HepG2 (cell line): ENCODE measurements at regions not wholly inside any gene's neighbourhood (a gene's known extent, or its start where the extent isn't known, plus 50 kb on each side); places are given as distances from the start of the nearest gene placed in this dataset.
A peak's percentile ranks its signal among the peaks of the same experiment; 100 is the strongest.

Experiments
- ARID3A ChIP-seq: IDR thresholded peaks from 2 replicates; pipeline ENCODE4 v1.6.1; 2012; ENCODE audit warnings: low read depth, low read length, improper control_type of control experiment
- ARID5B ChIP-seq: IDR thresholded peaks from 2 replicates; pipeline ENCODE4 v1.4.0; 2020; ENCODE audit warnings: mild to moderate bottlenecking, missing genetic modification reagents
- HHEX ChIP-seq: IDR thresholded peaks from 2 replicates; pipeline ENCODE4 v1.6.1; 2016; ENCODE audit warnings: control low read depth
- HOXA7 ChIP-seq: sonication (generic); formaldehyde crosslinking; IDR thresholded peaks from 2 replicates; pipeline ENCODE4 v1.8.1; 2022; ENCODE audit warnings: mild to moderate bottlenecking, missing genetic modification reagents, moderate library complexity
- KAT8 ChIP-seq: IDR thresholded peaks from 2 replicates; pipeline ENCODE4 v1.6.1; 2016; ENCODE audit warnings: missing genetic modification reagents, missing compliant biosample characterization
- NFATC3 ChIP-seq: sonication (generic); formaldehyde crosslinking; IDR thresholded peaks from 2 replicates; pipeline ENCODE4 v1.5.1; 2020; ENCODE audit warnings: mild to moderate bottlenecking, missing genetic modification reagents
- NFIC ChIP-seq: IDR thresholded peaks from 2 replicates; pipeline ENCODE4 v1.6.1; 2012; ENCODE audit warnings: mild to moderate bottlenecking, low read length, inconsistent platforms
- RFX3 ChIP-seq: IDR thresholded peaks from 2 replicates; pipeline ENCODE4 v1.6.1; 2016; ENCODE audit warnings: missing biosample characterization, missing genetic modification reagents
- TRAFD1 ChIP-seq: sonication (generic); formaldehyde crosslinking; IDR thresholded peaks from 2 replicates; pipeline ENCODE4 v1.5.1; 2020; ENCODE audit warnings: missing genetic modification reagents, mild to moderate bottlenecking, borderline replicate concordance
- ZC3H4 ChIP-seq: sonication (generic); formaldehyde crosslinking; IDR thresholded peaks from 2 replicates; pipeline ENCODE4 v1.4.0; 2020; ENCODE audit warnings: missing genetic modification reagents, borderline replicate concordance
- ZNF567 ChIP-seq: sonication (generic); formaldehyde crosslinking; IDR thresholded peaks from 2 replicates; pipeline ENCODE4 v1.8.1; 2023; ENCODE audit warnings: mild to moderate bottlenecking, missing genetic modification reagents, borderline replicate concordance
- TF ChIP-seq, protein P1 (sequence below): sonication (generic); formaldehyde crosslinking; IDR thresholded peaks from 2 replicates; pipeline ENCODE4 v1.8.1; 2022; ENCODE audit warnings: low read depth, mild to moderate bottlenecking, missing genetic modification reagents
- TF ChIP-seq, protein P2 (sequence below): sonication (generic); formaldehyde crosslinking; IDR thresholded peaks from 2 replicates; pipeline ENCODE4 v1.8.1; 2023; ENCODE audit warnings: mild to moderate bottlenecking, moderate library complexity, missing genetic modification reagents
- TF ChIP-seq, protein P3 (sequence below): sonication (generic); formaldehyde crosslinking; IDR thresholded peaks from 2 replicates; pipeline ENCODE4 v1.9.0; 2021; ENCODE audit warnings: missing genetic modification reagents, borderline replicate concordance
- TF ChIP-seq, protein P4 (sequence below): sonication (generic); formaldehyde crosslinking; IDR thresholded peaks from 2 replicates; pipeline ENCODE4 v1.5.0; 2020; ENCODE audit warnings: mild to moderate bottlenecking, missing genetic modification reagents

GRCh38 chr1:88117597-88117996 lies 566.5 kb upstream of the PKN2 start (continued):
- TF ChIP-seq ARID5B (CRISPR knock-in tag) (peak; percentile 61), ZNF567 (CRISPR knock-in tag) (no peak), HHEX (CRISPR knock-in tag) (no peak), HOXA7 (CRISPR knock-in tag) (no peak), NFIC (no peak), NFATC3 (CRISPR knock-in tag) (no peak), RFX3 (no peak), ARID3A (peak; percentile 77), KAT8 (CRISPR knock-in tag) (no peak), ZC3H4 (CRISPR knock-in tag) (no peak), TRAFD1 (CRISPR knock-in tag) (no peak)
- TF ChIP-seq, protein P1, sequence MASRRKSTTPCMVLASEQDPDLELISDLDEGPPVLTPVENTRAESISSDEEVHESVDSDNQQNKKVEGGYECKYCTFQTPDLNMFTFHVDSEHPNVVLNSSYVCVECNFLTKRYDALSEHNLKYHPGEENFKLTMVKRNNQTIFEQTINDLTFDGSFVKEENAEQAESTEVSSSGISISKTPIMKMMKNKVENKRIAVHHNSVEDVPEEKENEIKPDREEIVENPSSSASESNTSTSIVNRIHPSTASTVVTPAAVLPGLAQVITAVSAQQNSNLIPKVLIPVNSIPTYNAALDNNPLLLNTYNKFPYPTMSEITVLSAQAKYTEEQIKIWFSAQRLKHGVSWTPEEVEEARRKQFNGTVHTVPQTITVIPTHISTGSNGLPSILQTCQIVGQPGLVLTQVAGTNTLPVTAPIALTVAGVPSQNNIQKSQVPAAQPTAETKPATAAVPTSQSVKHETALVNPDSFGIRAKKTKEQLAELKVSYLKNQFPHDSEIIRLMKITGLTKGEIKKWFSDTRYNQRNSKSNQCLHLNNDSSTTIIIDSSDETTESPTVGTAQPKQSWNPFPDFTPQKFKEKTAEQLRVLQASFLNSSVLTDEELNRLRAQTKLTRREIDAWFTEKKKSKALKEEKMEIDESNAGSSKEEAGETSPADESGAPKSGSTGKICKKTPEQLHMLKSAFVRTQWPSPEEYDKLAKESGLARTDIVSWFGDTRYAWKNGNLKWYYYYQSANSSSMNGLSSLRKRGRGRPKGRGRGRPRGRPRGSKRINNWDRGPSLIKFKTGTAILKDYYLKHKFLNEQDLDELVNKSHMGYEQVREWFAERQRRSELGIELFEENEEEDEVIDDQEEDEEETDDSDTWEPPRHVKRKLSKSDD (CRISPR knock-in tag), result no peak
- TF ChIP-seq, protein P2, sequence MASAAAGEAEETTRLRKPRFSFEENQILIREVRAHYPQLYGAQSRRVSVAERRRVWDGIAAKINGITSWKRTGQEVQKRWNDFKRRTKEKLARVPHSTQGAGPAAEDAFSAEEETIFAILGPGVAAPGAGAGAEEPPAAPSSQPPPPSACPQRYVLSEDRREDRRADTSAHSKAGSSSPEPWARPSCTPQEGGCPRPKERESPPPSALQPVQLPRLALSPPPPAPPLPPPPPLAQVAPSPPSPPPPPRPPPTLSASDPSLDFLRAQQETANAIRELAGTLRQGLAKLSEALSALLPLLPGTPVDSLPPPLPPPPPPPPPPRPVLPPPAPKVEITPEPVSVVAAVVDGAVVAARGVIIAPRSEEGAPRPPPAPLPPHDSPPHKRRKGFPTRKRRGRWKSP (CRISPR knock-in tag), result no peak
- TF ChIP-seq, protein P3, sequence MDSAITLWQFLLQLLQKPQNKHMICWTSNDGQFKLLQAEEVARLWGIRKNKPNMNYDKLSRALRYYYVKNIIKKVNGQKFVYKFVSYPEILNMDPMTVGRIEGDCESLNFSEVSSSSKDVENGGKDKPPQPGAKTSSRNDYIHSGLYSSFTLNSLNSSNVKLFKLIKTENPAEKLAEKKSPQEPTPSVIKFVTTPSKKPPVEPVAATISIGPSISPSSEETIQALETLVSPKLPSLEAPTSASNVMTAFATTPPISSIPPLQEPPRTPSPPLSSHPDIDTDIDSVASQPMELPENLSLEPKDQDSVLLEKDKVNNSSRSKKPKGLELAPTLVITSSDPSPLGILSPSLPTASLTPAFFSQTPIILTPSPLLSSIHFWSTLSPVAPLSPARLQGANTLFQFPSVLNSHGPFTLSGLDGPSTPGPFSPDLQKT (CRISPR knock-in tag), result no peak
- TF ChIP-seq, protein P4, sequence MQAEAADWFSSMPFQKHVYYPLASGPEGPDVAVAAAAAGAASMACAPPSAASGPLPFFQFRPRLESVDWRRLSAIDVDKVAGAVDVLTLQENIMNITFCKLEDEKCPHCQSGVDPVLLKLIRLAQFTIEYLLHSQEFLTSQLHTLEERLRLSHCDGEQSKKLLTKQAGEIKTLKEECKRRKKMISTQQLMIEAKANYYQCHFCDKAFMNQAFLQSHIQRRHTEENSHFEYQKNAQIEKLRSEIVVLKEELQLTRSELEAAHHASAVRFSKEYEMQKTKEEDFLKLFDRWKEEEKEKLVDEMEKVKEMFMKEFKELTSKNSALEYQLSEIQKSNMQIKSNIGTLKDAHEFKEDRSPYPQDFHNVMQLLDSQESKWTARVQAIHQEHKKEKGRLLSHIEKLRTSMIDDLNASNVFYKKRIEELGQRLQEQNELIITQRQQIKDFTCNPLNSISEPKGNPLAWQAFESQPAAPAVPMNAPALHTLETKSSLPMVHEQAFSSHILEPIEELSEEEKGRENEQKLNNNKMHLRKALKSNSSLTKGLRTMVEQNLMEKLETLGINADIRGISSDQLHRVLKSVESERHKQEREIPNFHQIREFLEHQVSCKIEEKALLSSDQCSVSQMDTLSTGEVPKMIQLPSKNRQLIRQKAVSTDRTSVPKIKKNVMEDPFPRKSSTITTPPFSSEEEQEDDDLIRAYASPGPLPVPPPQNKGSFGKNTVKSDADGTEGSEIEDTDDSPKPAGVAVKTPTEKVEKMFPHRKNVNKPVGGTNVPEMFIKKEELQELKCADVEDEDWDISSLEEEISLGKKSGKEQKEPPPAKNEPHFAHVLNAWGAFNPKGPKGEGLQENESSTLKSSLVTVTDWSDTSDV (CRISPR knock-in tag), result no peak
